SK-N-MC (cell line): ENCODE measurements at regions not wholly inside any gene's neighbourhood (a gene's known extent, or its start where the extent isn't known, plus 50 kb on each side); places are given as distances from the start of the nearest gene placed in this dataset.

Experiments used
- EZH2 ChIP-seq: fragments of 200-600 bp; sonication (generic); IDR thresholded peaks from one replicate; pipeline ENCODE4 v1.6.1; 2017; ENCODE audit warnings: antibody characterized with exemption
- POLR2AphosphoS5 ChIP-seq: IDR thresholded peaks from 2 replicates; pipeline ENCODE4 v1.6.1; 2012; ENCODE audit warnings: mild to moderate bottlenecking, low read depth, low read length, borderline replicate concordance

- no peak for TF ChIP-seq POLR2AphosphoS5
- no peak for TF ChIP-seq EZH2
These were observed 411.9 kb downstream of the MN1 start for GRCh38 chr22:27389727-27390075.
